ENCODE measurements at regions not wholly inside any gene's neighbourhood (a gene's known extent, or its start where the extent isn't known, plus 50 kb on each side); places are given as distances from the start of the nearest gene placed in this dataset.
"Not testable (repeated sequence)": the region's sequence is repeated elsewhere in the genome, so short reads cannot be mapped to it uniquely, and the experiment has no call there.

DNA sequence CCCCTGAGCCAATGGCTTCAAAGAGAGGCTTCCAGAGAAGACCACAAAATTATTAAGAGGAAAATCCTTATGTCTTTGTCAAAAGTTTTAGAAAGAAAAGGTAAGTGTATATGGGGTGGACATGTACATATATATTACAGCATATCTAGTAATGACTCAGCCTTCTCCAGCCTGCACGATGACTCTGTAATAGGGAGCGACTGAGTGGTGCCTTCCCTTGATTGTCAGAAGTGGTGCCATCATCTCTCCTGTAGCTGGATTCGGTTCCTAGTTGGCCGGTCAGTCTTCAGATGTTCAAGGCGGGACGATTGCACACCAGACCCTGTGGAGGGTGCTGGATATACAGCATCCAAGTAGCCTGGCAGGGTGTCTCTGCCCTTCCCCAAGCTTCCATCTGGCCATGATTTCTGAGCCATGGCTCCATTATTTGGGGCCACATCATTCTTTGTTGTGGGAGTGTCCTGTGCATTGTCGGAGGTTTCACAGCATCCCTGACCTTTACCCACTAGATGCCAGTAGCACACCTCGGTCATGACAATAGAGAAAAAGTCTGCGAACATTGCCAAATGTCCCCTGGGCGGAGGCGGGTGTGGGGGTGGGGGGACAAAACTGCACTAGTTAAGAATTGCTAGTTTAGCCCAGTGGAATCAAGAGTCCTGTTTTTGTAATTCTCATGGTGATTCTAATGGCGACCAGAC is 206.2 kb upstream of the KAZN start:
- DNase-seq (ENCODE audit: low read depth, low spot score): no peak

- no peak for DNase-seq (ENCODE audit: low read depth, low spot score)
These were observed 205.6 kb upstream of the KAZN start for GRCh38 chr1:14392859-14393365.

GRCh38 chr1:14396100-14396499 is 202.4 kb upstream of the KAZN start:
- DNase-seq (ENCODE audit: low read depth, low spot score): no peak

GRCh38 chr1:14403961-14404645 is 194.4 kb upstream of the KAZN start:
- no peak for DNase-seq (ENCODE audit: low read depth, low spot score)

DNA sequence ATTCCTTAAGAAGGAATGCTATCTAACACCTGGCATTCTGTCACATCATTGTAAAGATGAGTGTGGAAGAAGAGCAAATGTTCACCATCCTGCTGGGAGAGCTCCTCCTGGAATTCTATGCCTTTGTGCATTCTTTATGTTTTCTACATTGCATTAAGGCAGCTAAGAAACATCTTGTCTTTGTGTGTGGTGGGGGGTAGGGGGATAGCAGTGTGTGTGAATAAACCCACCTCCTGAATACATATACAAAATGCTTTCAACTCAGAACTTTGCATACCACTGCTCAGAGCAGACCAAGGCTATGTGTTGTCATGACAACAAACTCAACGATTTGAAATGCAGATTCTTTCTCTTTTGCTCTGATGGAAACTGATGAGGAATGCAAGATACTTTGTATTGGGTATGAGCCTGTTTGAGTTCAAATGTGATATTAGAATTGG is 193.6 kb upstream of the KAZN start:
- no peak for DNase-seq (ENCODE audit: low read depth, low spot score)

DNA sequence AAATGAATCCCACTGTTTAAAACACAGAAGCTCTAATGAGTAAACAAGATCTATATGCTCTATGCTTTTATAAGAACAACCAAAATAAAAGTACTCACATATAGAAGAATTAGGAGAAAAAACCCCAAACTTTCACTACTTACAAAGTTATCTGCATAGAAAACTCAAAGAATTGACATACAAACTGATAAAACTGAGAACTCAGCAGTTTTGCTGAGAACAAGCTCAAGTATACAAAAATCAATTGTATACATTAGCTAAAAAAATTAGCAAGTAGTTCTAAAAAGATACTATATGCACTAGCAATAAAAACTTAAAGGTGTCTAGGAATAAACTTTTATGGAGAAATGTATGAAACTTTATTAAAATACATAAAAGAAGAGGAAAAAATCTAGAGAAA is 186.2 kb upstream of the KAZN start:
- no peak for DNase-seq (ENCODE audit: low read depth, low spot score)

DNA sequence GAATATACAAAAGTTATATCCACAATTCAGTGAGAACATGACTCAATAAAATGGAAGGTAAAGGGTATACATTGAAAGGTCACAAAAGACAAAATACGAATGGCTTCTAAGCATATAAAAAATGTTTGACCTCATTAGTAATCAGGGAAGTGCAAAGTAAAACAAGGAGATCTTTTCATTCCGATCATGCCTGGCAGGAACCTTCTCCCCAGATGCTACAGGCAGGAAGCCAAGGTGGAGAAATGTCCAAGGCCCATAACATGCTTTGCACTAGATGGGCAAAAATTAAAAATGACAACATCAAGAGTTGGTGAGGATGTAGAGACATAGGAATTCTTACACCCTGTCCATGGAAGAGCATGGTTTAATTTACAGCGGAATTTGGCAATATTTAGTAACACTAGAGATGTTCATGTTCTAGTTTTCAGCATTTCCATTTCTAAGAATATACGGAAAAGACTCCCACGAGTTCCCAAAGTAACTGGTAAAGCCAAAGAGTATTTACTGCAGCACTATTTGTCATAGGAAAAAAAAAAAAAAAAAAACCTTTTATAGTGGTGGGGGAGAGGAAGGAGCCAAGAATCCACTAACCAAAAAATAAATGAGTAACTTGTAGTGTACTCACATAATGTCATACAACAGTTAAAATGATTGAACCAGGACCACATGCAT is 184.5 kb upstream of the KAZN start:
- no peak for DNase-seq (ENCODE audit: low read depth, low spot score)

DNA sequence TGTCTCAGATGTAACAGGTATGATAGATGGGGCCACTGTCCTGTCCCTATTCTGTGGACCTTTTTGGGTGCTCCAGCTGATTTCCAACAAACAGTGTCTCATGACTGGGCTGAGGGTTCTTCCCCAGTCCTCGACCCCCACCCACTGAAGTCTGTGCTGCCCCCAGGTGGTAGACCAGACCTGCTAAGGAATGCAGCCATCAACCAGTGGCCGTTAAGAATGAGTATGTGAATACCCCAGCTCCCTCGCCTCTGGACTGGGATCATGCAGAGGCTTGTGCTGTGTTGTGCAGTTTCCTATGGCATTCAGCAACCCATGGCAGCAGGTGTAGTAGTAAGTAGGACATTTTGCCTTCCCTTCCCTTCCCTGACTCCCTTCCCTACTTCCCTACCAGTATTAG is 183.1 kb upstream of the KAZN start:
- no peak for DNase-seq (ENCODE audit: low read depth, low spot score)

GRCh38 chr1:14419778-14420218 is 178.7 kb upstream of the KAZN start:
- not testable (repeated sequence) for DNase-seq (ENCODE audit: low read depth, low spot score)

- DNase-seq (ENCODE audit: low read depth, low spot score): no peak
These were observed 177.8 kb upstream of the KAZN start for GRCh38 chr1:14420686-14421085.

GRCh38 chr1:14421295-14421976 is 177.0 kb upstream of the KAZN start:
- no peak for DNase-seq (ENCODE audit: low read depth, low spot score)

GRCh38 chr1:14421977-14422609 is 176.4 kb upstream of the KAZN start:
- no peak for DNase-seq (ENCODE audit: low read depth, low spot score)

DNA sequence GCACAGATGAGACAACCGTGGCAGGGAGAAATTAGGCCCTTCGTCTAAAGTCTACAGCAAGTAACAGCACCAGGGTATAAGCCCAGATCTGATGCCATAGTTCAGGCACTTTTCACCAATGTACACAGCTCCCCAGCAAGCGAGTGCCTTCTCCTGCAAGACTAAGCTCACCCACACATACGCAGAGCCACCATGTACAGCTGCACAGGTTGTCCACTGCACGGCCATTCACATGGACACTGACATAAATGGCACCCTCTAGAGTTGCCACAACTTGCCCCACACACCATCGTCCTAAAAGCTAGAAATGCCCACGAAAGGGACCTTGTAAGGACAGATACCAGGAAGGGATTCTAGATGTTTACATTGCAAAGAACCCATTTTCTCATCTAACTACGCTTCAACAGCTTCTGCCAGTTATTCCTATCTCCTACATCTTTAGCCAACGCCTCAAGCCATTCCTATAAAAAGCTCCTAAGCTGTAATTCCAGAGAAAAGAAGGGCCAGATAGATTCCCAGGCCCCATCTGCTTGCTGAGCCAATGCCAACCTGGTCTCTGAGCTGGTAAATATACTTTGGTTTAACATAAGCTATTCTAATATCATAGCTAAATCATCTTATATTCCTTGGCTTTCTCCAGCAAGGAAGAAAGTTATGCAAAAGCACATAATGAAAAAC is 174.0 kb upstream of the KAZN start:
- DNase-seq (ENCODE audit: low read depth, low spot score): no peak

DNA sequence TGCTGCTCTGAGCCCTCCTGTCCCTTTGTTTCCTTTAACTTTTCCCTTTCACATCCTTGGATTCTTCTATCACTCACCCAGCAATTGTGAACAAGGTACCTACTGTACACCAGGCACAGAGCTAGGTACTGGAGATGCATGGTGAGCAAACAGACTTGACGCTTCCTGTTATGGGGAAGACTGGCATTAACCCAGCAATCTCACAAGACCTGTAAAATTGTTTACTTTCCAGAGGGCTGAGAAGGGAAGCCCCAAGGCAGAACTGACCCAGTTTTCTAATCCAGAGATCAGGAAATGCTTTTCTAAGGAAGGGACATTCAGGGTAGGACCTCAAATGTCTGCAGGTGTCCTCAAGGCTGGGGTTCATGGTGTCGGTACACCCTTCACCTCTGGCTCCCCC is 171.6 kb upstream of the KAZN start:
- no peak for DNase-seq (ENCODE audit: low read depth, low spot score)

DNA sequence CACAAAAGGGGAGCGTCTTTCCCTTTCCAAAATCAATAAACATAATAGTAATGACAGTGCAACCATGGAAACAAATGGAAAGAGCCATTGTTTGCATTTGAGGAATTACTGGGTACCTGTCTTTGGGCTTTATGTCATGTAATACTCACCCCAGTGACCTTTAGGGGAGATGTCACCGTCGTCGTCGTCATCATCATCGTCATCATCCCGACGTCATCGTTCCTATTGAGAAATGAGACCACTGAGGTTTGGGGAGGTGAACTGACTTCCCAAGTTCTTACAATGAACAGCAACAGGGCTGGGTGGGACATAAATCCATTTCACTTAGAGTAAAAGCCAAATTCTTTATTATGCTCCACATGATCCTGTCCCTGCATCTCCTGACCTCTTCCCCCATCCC is 168.9 kb upstream of the KAZN start:
- DNase-seq (ENCODE audit: low read depth, low spot score): no peak

DNA sequence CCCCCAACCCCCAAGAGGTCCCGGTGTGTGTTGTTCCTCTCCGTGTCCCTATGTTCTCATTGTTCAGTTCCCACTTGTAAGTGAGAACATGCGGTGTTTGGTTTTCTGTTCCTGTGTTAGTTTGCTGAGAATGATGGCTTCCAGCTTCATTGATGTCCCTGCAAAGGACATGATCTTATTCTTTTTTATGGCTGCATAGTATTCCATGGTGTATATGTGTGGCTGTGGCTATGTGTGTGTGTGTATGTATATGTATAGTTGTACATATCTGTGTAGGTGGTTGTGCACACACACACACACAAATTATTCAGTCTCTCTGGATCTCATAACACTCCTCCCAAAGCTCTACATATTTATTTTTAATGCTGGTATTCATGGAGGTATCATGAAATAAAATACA is 165.8 kb upstream of the KAZN start:
- DNase-seq (ENCODE audit: low read depth, low spot score): not testable (repeated sequence)

GRCh38 chr1:14435368-14436023 is 163.0 kb upstream of the KAZN start:
- no peak for DNase-seq (ENCODE audit: low read depth, low spot score)

DNA sequence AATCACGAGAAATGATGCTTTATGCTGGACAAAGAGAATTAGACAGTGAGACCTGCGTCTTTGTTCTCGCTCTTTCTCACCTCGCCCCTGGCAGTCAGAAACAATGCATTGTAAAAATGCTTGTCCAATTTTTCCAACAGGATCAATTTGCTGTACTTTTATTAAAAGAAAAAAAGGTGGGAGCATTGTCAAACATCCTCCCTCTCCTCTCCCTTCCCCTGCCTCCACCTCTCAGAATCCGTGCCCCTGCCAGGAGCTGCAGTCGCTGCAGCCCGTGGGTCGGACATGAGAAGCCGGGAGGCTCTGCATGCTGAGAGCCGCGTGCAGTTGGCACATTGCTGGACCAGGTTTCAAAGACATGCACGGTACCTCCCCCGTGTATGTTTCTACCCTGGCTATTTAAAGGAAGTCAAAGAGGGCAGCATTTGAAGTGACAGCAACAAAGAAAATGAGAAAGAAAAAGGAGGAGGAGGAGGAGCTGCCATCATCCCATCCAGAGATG is 161.0 kb upstream of the KAZN start:
- DNase-seq (ENCODE audit: low read depth, low spot score): no peak

- DNase-seq (ENCODE audit: low read depth, low spot score): no peak
These were observed 160.2 kb upstream of the KAZN start for GRCh38 chr1:14438127-14438769.

GRCh38 chr1:14439015-14439414 is 159.5 kb upstream of the KAZN start:
- no peak for DNase-seq (ENCODE audit: low read depth, low spot score)

All from brain pericyte (primary cell).